ENCODE measurements at regions not wholly inside any gene's neighbourhood (a gene's known extent, or its start where the extent isn't known, plus 50 kb on each side); places are given as distances from the start of the nearest gene placed in this dataset.

- H4K20me1 ChIP-seq (ENCODE audit: insufficient read depth): no peaks in the 10 kb centered on the region
- TF ChIP-seq CTCF (conservative IDR thresholded peaks at IDR 0.05; ENCODE audit: low read depth, low read length): no peak
- no peak overlapping the region for H3K4me2 ChIP-seq
- no peaks in the 10 kb centered on the region for H3K27me3 ChIP-seq (ENCODE audit: insufficient read depth, low read depth)
- H2AFZ ChIP-seq (ENCODE audit: low read depth): no peak overlapping the region
- H3K4me1 ChIP-seq (ENCODE audit: low read depth, poor library complexity, severe bottlenecking): no peaks in the 10 kb centered on the region
- no peak overlapping the region for H3K27ac ChIP-seq
- no peaks in the 10 kb centered on the region for H3K36me3 ChIP-seq (ENCODE audit: insufficient read depth)
- no peak overlapping the region for H3K4me3 ChIP-seq (IDR thresholded peaks at IDR 0.05; ENCODE audit: insufficient read depth, low read depth, low read length)
- no peaks in the 10 kb centered on the region for H3K79me2 ChIP-seq (ENCODE audit: insufficient read depth, low read depth)
- H3K9ac ChIP-seq: no peak overlapping the region
Observed at GRCh38 chr7:37557571-37558209, 109.0 kb upstream of the ELMO1 start.

- H2AFZ ChIP-seq (ENCODE audit: low read depth): no peak overlapping the region
- no peaks in the 10 kb centered on the region for H4K20me1 ChIP-seq (ENCODE audit: insufficient read depth)
- no peak overlapping the region for H3K9ac ChIP-seq
- H3K4me3 ChIP-seq (IDR thresholded peaks at IDR 0.05; ENCODE audit: insufficient read depth, low read depth, low read length): no peak overlapping the region
- no peaks in the 10 kb centered on the region for H3K36me3 ChIP-seq (ENCODE audit: insufficient read depth)
- H3K4me2 ChIP-seq: no peak overlapping the region
- H3K4me1 ChIP-seq (ENCODE audit: low read depth, poor library complexity, severe bottlenecking): no peaks in the 10 kb centered on the region
- H3K79me2 ChIP-seq (ENCODE audit: insufficient read depth, low read depth): no peaks in the 10 kb centered on the region
- H3K27ac ChIP-seq: no peak overlapping the region
- no peaks in the 10 kb centered on the region for H3K27me3 ChIP-seq (ENCODE audit: insufficient read depth, low read depth)
- no peak for TF ChIP-seq CTCF (conservative IDR thresholded peaks at IDR 0.05; ENCODE audit: low read depth, low read length)
Observed at GRCh38 chr7:37558320-37559096, 109.8 kb upstream of the ELMO1 start.

DNA sequence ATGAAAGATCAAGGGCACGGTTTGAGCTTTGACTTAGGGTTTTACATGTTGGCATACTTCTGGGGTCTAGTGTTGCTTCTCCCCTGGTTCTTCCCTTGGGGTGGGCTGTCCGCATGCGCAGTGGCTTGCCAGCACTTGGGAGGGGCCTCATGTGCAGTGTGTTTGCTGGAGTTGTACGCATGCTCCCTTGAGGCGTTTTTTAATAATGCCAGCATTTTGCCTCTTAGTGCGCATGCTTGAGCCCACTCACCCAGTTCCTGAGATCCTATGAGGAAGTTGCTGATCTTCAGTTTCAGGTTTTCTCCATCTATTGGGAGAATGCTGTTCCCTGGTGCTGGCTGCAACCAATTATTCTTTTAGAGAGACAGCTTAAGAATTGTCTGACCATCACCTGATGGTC is 113.4 kb upstream of the GPR141 start:
- H3K4me3 ChIP-seq (IDR thresholded peaks at IDR 0.05; ENCODE audit: insufficient read depth, low read depth, low read length): no peak overlapping the region
- no peaks in the 10 kb centered on the region for H3K27me3 ChIP-seq (ENCODE audit: insufficient read depth, low read depth)
- no peak overlapping the region for H3K9ac ChIP-seq
- H3K36me3 ChIP-seq (ENCODE audit: insufficient read depth): no peaks in the 10 kb centered on the region
- no peaks in the 10 kb centered on the region for H3K4me1 ChIP-seq (ENCODE audit: low read depth, poor library complexity, severe bottlenecking)
- H3K79me2 ChIP-seq (ENCODE audit: insufficient read depth, low read depth): no peaks in the 10 kb centered on the region
- no peak for TF ChIP-seq CTCF (conservative IDR thresholded peaks at IDR 0.05; ENCODE audit: low read depth, low read length)
- no peaks in the 10 kb centered on the region for H4K20me1 ChIP-seq (ENCODE audit: insufficient read depth)
- no peak overlapping the region for H3K4me2 ChIP-seq
- no peak overlapping the region for H3K27ac ChIP-seq
- H2AFZ ChIP-seq (ENCODE audit: low read depth): no peak overlapping the region

- Histone ChIP-seq H3K36me3 (ENCODE audit: insufficient read depth) (no peaks in the 10 kb centered on the region), H3K27ac (no peak overlapping the region), H4K20me1 (ENCODE audit: insufficient read depth) (no peaks in the 10 kb centered on the region), H3K4me3 (IDR thresholded peaks at IDR 0.05; ENCODE audit: insufficient read depth, low read depth, low read length) (no peak overlapping the region), H3K9ac (no peak overlapping the region), H3K27me3 (ENCODE audit: insufficient read depth, low read depth) (no peaks in the 10 kb centered on the region), H3K4me1 (ENCODE audit: low read depth, poor library complexity, severe bottlenecking) (no peaks in the 10 kb centered on the region), H3K79me2 (ENCODE audit: insufficient read depth, low read depth) (no peaks in the 10 kb centered on the region), H2AFZ (ENCODE audit: low read depth) (no peak overlapping the region), H3K4me2 (no peak overlapping the region)
- TF ChIP-seq CTCF (conservative IDR thresholded peaks at IDR 0.05; ENCODE audit: low read depth, low read length): no peak
Observed at GRCh38 chr7:37571806-37572205, 111.8 kb upstream of the GPR141 start.
